Aorta (tissue), 5 donors: ENCODE measurements at regions not wholly inside any gene's neighbourhood (a gene's known extent, or its start where the extent isn't known, plus 50 kb on each side); places are given as distances from the start of the nearest gene placed in this dataset.

Experiments used
- ATAC-seq: fragments of 200-7000 bp; cut with Tn5 transposase; one replicate; pipeline ENCODE4 v1.9.1; 2022; ENCODE audit warnings: moderate library complexity; ENCODE audit not compliant: low FRiP score
- DNase-seq, 2 donors: peaks; one replicate each; pipeline ENCODE4 v3.0.0-alpha.2; 2020
- H3K27ac ChIP-seq, 2 donors: one replicate each; pipeline ENCODE4 v1.5.1; 2013; ENCODE audit warnings: low read length in 2 of 2, mild to moderate bottlenecking in 2 of 2, moderate library complexity in 2 of 2, control low read depth in 1 of 2, inconsistent platforms in 1 of 2, low read depth in 1 of 2
- H3K27me3 ChIP-seq, 2 donors: one replicate each; pipeline ENCODE4 v1.6.1; 2013; ENCODE audit warnings: control low read depth in 1 of 2, low read length in 1 of 2, mild to moderate bottlenecking in 1 of 2, moderate library complexity in 1 of 2; ENCODE audit not compliant: insufficient read depth in 2 of 2, control insufficient read depth in 1 of 2
- H3K36me3 ChIP-seq, 2 donors: one replicate each; pipeline ENCODE4 v1.6.1; 2013; ENCODE audit warnings: control low read depth in 1 of 2, low read length in 1 of 2, mild to moderate bottlenecking in 1 of 2; ENCODE audit not compliant: insufficient read depth in 2 of 2, control insufficient read depth in 1 of 2
- H3K4me1 ChIP-seq, 2 donors: one replicate each; pipeline ENCODE4 v1.6.1; 2013; ENCODE audit warnings: low read length in 2 of 2, control low read depth in 1 of 2, mild to moderate bottlenecking in 1 of 2, moderate library complexity in 1 of 2; ENCODE audit not compliant: insufficient read depth in 2 of 2, control insufficient read depth in 1 of 2
- H3K4me3 ChIP-seq, 2 donors: one replicate each; pipeline ENCODE4 v1.5.1; 2013; ENCODE audit warnings: low read length in 2 of 2, control low read depth in 1 of 2, mild to moderate bottlenecking in 1 of 2
- H3K9me3 ChIP-seq: one replicate; pipeline ENCODE4 v1.6.1; 2013; ENCODE audit warnings: mild to moderate bottlenecking, low read length; ENCODE audit not compliant: control insufficient read depth
- WGBS, 2 donors: extraction: QIAGEN DNeasy Blood & Tissue Kit; methylation state at CpG; one replicate each; pipeline ENCODE4 v1.1.7; 2013; 5-methylcytosine and 5-hydroxymethylcytosine counted together
- intact Hi-C, 2 donors: fragments of 100-400 bp; cut with DNase I; formaldehyde crosslinking; loops; one replicate each; pipeline versions ENCODE4 v1.14.2 to v1.15.0; 2022
- donor health status: healthy with polysubstance abuse.
- donor health status: Bipolar disorder and iron deficiency.
- donor health status: DM: no; HTN: no; CAD: no.
- donor health status: DM: no; HTN: no; CAD: no.
- donor health status: DM: yes; HTN: yes; CAD: no.

DNA sequence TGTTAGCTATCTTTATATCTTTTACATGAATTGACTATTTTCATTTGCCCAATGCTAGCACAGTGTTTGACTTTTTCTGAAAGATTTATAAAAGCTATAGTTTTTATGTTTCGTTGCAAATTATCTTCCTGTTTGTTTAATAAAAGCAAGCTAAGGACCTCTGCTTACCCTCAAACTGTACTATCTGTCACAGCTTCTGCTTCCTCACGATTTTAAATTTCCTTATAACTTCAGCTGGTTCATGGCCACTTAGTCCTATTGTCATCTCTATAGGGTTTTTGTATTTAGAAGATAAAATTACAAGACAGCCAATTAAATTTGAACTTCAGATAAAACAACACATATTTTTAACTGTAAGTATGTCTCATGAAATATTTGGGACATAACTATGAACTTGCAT, 494.0 kb downstream of the PDGFC start:
- no peak overlapping the region for H3K27ac ChIP-seq
- ATAC-seq (no peak), DNase-seq (no peak)
- intact Hi-C loops = loop anchor here (2.0 to 10.0 kb wide), 6 partner anchors 67 to 657 kb away; partner anchors contain the start of gene PDGFC (in 1 of the 2)
- no peaks in the 10 kb centered on the region for H3K9me3 ChIP-seq
- peaks cover 0 to 8% of the 10 kb centered on the region in 2 donors for H3K4me1 ChIP-seq
- H3K36me3 ChIP-seq = no peaks in the 10 kb centered on the region
- WGBS, 2 donors = 88 to 92% methylated on average over 2 of the region's 2 CpGs
- H3K4me3 ChIP-seq = no peak overlapping the region
- no peaks in the 10 kb centered on the region for H3K27me3 ChIP-seq

DNA sequence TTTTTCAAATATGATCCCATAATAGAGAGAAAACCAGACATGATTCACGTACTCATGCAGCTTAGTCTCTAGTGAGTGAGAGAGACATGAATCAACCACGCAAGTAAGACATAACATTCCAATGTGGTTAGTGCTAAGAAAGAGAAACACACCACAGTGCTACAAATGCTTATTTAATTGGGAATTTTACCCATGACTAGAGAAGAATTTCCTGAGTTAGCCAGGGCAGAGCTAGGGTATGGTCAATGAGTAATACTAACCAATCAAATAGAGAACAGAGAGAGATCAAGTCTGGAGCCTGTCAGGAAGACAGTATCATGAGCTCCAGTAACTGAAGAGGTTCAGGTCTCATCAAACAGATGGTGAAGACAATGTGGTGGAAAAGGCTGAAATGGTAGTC, 495.2 kb downstream of the PDGFC start:
- peak; percentile 78 for ATAC-seq
- 0 to 7% methylated on average over 2 of the region's 2 CpGs for WGBS, 2 donors
- intact Hi-C loops = loop anchor here (2.0 to 10.0 kb wide), 6 partner anchors 68 to 658 kb away; partner anchors contain the start of gene PDGFC (in 1 of the 2)
- no peak overlapping the region for H3K27ac ChIP-seq
- no peaks in the 10 kb centered on the region for H3K9me3 ChIP-seq
- no peak overlapping the region for H3K4me3 ChIP-seq
- H3K27me3 ChIP-seq = no peaks in the 10 kb centered on the region
- H3K4me1 ChIP-seq = peaks cover 0 to 8% of the 10 kb centered on the region in 2 donors
- no peaks in the 10 kb centered on the region for H3K36me3 ChIP-seq
- no peak for DNase-seq

DNA sequence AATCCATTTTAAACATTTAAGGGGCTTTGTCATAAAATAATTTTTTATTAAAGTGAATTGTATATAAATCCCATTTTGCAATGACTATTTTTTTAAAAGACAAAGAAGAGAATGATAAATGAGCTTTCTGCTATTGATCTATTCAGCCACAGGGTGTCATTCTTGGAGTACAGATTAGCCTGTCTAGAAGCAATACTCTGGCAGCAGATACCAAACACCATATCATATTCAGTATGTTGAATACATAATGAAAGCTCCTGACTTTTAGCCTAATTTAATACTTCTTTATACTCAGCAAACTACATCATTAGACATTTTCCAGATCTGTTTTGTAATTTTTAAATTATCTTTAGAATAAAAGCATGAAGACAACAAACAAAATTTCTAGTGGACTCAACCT, 496.3 kb downstream of the PDGFC start:
- Histone ChIP-seq H3K27me3 (no peaks in the 10 kb centered on the region), H3K9me3 (no peaks in the 10 kb centered on the region), H3K4me1 (peaks cover 0 to 8% of the 10 kb centered on the region in 2 donors), H3K27ac (no peak overlapping the region), H3K36me3 (no peaks in the 10 kb centered on the region), H3K4me3 (no peak overlapping the region)
- no peak for DNase-seq
- ATAC-seq = peak; percentile 76
- intact Hi-C loops = loop anchor here (5.0 to 10.0 kb wide), 5 partner anchors 69 to 659 kb away; partner anchors contain the start of gene PDGFC (in 1 of the 2)

DNA sequence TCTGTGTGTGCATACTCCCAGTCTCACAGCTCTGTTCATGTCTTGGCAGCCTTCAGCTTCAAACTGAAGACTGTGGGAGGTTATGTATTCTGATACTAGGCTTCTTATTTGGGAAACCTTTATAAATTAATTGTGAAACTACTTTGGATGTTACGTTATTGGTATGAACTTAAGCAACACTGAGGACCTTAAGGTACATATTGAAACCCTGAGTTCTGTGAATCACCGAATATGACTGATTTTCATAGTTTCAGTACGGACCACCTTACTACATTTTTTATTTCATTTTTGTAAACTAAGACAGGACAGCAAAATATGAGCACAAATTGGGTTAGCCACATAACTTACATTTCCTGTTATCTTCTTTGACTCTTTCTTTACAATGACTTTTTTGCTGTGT, 498.4 kb downstream of the PDGFC start:
- Histone ChIP-seq H3K27me3 (no peaks in the 10 kb centered on the region), H3K4me1 (peaks cover 0 to 8% of the 10 kb centered on the region in 2 donors), H3K9me3 (no peaks in the 10 kb centered on the region), H3K27ac (no peak overlapping the region), H3K36me3 (no peaks in the 10 kb centered on the region), H3K4me3 (no peak overlapping the region)
- DNase-seq (no peak), ATAC-seq (no peak)
- intact Hi-C loops = loop anchor here (10.0 kb wide), 2 partner anchors 72 to 662 kb away; no protein-coding TSS in a partner anchor
- WGBS, 2 donors = 96% methylated on average over 3 of the region's 3 CpGs

DNA sequence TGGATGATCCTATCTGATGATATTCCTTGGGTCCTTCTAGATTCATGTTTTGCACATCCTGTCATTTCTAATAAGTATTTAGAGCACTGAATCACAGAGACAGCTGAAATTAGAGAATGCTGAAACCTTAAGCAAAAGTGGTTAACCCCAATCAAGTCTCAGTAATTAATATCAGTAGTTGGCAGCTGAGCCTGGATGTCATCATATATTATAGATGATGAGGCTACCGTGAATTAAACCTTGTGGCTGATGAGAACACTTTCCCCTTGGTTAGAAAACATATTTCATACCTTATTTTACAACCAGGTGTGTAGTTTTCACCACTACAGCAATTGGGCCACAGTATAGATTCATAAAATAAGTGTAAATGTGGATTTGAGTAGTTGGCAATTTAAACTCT, 499.0 kb downstream of the PDGFC start:
- Histone ChIP-seq H3K4me3 (no peak overlapping the region), H3K9me3 (no peaks in the 10 kb centered on the region), H3K36me3 (no peaks in the 10 kb centered on the region), H3K27ac (no peak overlapping the region), H3K27me3 (no peaks in the 10 kb centered on the region), H3K4me1 (peaks cover 0 to 8% of the 10 kb centered on the region in 2 donors)
- 83 to 91% methylated on average over 1 of the region's 1 CpG for WGBS, 2 donors
- no peak for DNase-seq
- intact Hi-C loops = loop anchor here (10.0 kb wide), 2 partner anchors 72 to 662 kb away; no protein-coding TSS in a partner anchor
- ATAC-seq = no peak

DNA sequence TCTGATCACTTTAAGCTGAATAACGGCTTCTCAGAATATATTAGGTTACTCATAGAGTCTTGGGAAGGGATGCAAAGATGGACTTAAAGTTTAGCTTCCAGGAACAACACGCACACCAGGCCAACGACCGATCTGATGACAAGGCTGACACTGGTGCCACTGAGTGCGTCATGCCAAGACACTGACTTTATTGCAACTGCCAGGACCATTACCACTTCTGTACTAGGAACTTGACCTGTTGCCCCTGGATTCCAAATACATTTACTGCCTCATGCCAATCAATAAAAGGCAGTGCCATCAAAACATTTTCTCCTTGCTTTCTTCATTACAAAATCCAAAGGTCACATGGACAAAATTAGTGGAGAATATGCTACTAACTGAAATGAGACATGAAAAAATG, 505.9 kb upstream of the CTSO start:
- no peak overlapping the region for H3K27ac ChIP-seq
- no peaks in the 10 kb centered on the region for H3K9me3 ChIP-seq
- ATAC-seq (no peak), DNase-seq (no peak)
- no peaks in the 10 kb centered on the region for H3K36me3 ChIP-seq
- no peaks in the 10 kb centered on the region for H3K4me1 ChIP-seq
- no peaks in the 10 kb centered on the region for H3K27me3 ChIP-seq
- H3K4me3 ChIP-seq = no peak overlapping the region
- WGBS, 2 donors = 58 to 75% methylated on average over 5 of the region's 5 CpGs
- intact Hi-C loops = no loop called here

DNA sequence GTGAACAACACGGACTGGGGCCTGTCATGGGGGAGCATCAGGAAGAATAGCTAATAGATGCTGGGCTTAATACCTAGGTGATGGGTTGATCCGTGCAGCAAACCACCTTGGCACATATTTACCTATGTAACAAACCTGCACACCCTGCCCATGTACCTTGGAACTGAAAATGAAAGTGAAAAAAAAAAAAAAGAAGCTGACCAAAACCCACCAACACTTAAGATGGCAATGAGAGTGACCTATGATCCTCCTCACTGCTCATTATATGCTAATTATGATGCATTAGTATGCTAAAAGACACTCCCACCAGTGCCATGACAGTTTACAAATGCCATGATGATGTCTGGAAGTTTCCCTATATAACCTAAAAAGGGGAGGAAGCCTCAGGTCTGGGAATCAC, 503.2 kb upstream of the CTSO start:
- H3K4me3 ChIP-seq = no peak overlapping the region
- H3K36me3 ChIP-seq = no peaks in the 10 kb centered on the region
- H3K9me3 ChIP-seq = no peaks in the 10 kb centered on the region
- DNase-seq = no peak
- no peaks in the 10 kb centered on the region for H3K27me3 ChIP-seq
- intact Hi-C loops = no loop called here
- ATAC-seq = no peak
- 90 to 95% methylated on average over 2 of the region's 2 CpGs for WGBS, 2 donors
- no peak overlapping the region for H3K27ac ChIP-seq
- H3K4me1 ChIP-seq = no peaks in the 10 kb centered on the region

DNA sequence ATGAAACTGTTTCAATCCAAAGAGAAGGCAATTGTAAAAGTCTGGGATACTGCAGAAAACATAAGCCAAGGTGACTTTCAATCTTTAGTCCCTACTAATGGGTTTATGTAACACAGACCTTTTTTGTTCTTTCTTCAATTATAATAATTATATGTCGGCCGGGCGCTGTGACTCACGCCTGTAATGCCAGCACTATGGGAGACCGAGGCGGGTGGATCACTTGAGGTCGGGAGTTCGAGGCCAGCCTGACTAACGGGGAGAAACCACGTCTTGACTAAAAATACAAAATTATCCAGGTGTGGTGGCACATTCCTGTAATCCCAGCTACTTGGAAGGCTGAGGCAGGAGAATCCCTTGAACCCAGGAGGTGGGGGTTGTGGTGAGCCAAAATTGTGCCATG, 489.8 kb upstream of the CTSO start:
- no peaks in the 10 kb centered on the region for H3K36me3 ChIP-seq
- no peak overlapping the region for H3K27ac ChIP-seq
- no peak for DNase-seq
- no peaks in the 10 kb centered on the region for H3K4me1 ChIP-seq
- H3K9me3 ChIP-seq = no peaks in the 10 kb centered on the region
- no peaks in the 10 kb centered on the region for H3K27me3 ChIP-seq
- ATAC-seq = no peak
- H3K4me3 ChIP-seq = no peak overlapping the region
- intact Hi-C loops = no loop called here
- 95 to 96% methylated on average over 10 of the region's 10 CpGs for WGBS, 2 donors

DNA sequence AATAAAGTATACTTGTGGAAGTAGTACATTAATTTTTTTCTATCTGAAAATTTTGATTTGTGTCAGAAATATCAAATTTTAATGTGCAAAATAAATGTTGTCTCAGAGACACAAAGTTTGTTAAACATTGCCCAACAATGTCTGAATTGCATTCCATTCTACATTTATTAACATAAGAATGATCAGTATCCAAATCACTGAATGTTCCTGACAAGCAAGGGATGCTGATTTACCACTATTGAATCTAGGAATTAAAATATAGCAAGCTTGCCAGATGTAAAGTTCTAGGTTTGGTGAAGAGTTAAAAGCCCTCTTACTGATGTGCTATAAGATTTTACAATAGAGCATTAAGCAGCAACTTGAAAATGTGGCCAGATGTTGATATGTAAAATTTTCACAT, 489.2 kb upstream of the CTSO start:
- intact Hi-C loops = no loop called here
- no peaks in the 10 kb centered on the region for H3K36me3 ChIP-seq
- no peak overlapping the region for H3K27ac ChIP-seq
- H3K27me3 ChIP-seq = no peaks in the 10 kb centered on the region
- DNase-seq (no peak), ATAC-seq (no peak)
- H3K4me3 ChIP-seq = no peak overlapping the region
- no peaks in the 10 kb centered on the region for H3K4me1 ChIP-seq
- no peaks in the 10 kb centered on the region for H3K9me3 ChIP-seq
